ENCODE measurements at regions not wholly inside any gene's neighbourhood (a gene's known extent, or its start where the extent isn't known, plus 50 kb on each side); places are given as distances from the start of the nearest gene placed in this dataset.

GRCh38 chr2:15874321-15874720 lies 66.0 kb upstream of the MYCN start:
- no peak for TF ChIP-seq CTCF (IDR thresholded peaks at IDR 0.05; ENCODE audit: partially characterized antibody, unreplicated experiment)
- Mint-ChIP-seq H3K4me1 (ENCODE audit: low read depth, unreplicated experiment) (no peaks in the 10 kb centered on the region), H3K9me3 (ENCODE audit: unreplicated experiment) (no peaks in the 10 kb centered on the region), H3K27ac (ENCODE audit: unreplicated experiment) (no peak overlapping the region), H3K27me3 (ENCODE audit: unreplicated experiment) (peaks cover 2% of the 10 kb centered on the region), H3K36me3 (ENCODE audit: unreplicated experiment) (peaks cover 4% of the 10 kb centered on the region), H3K4me3 (ENCODE audit: unreplicated experiment) (no peak overlapping the region)
- DNase-seq = no peak

GRCh38 chr2:15874854-15875804 lies 65.2 kb upstream of the MYCN start:
- no peaks in the 10 kb centered on the region for H3K9me3 Mint-ChIP-seq (ENCODE audit: unreplicated experiment)
- TF ChIP-seq CTCF (IDR thresholded peaks at IDR 0.05; ENCODE audit: partially characterized antibody, unreplicated experiment) = no peak
- H3K4me3 Mint-ChIP-seq (ENCODE audit: unreplicated experiment) = no peak overlapping the region
- no peak overlapping the region for H3K27ac Mint-ChIP-seq (ENCODE audit: unreplicated experiment)
- peaks cover 4% of the 10 kb centered on the region for H3K36me3 Mint-ChIP-seq (ENCODE audit: unreplicated experiment)
- H3K27me3 Mint-ChIP-seq (ENCODE audit: unreplicated experiment) = peaks cover 2% of the 10 kb centered on the region
- no peaks in the 10 kb centered on the region for H3K4me1 Mint-ChIP-seq (ENCODE audit: low read depth, unreplicated experiment)
- DNase-seq = no peak

GRCh38 chr2:15875969-15876705 lies 64.2 kb upstream of the MYCN start:
- no peaks in the 10 kb centered on the region for H3K27me3 Mint-ChIP-seq (ENCODE audit: unreplicated experiment)
- H3K27ac Mint-ChIP-seq (ENCODE audit: unreplicated experiment) = no peak overlapping the region
- no peaks in the 10 kb centered on the region for H3K9me3 Mint-ChIP-seq (ENCODE audit: unreplicated experiment)
- no peaks in the 10 kb centered on the region for H3K4me1 Mint-ChIP-seq (ENCODE audit: low read depth, unreplicated experiment)
- DNase-seq = no peak
- no peak overlapping the region for H3K4me3 Mint-ChIP-seq (ENCODE audit: unreplicated experiment)
- peaks cover 4% of the 10 kb centered on the region for H3K36me3 Mint-ChIP-seq (ENCODE audit: unreplicated experiment)
- no peak for TF ChIP-seq CTCF (IDR thresholded peaks at IDR 0.05; ENCODE audit: partially characterized antibody, unreplicated experiment)

- Mint-ChIP-seq H3K4me3 (ENCODE audit: unreplicated experiment) (no peak overlapping the region), H3K27me3 (ENCODE audit: unreplicated experiment) (no peaks in the 10 kb centered on the region), H3K27ac (ENCODE audit: unreplicated experiment) (no peak overlapping the region), H3K36me3 (ENCODE audit: unreplicated experiment) (peaks cover 4% of the 10 kb centered on the region), H3K4me1 (ENCODE audit: low read depth, unreplicated experiment) (peaks cover 4% of the 10 kb centered on the region), H3K9me3 (ENCODE audit: unreplicated experiment) (no peaks in the 10 kb centered on the region)
- TF ChIP-seq CTCF (IDR thresholded peaks at IDR 0.05; ENCODE audit: partially characterized antibody, unreplicated experiment) = no peak
- no peak for DNase-seq
Observed at GRCh38 chr2:15880226-15881119, 59.9 kb upstream of the MYCN start.
